WTC11 (cell line): ENCODE measurements at regions not wholly inside any gene's neighbourhood (a gene's known extent, or its start where the extent isn't known, plus 50 kb on each side); places are given as distances from the start of the nearest gene placed in this dataset.
"Not testable (repeated sequence)": the region's sequence is repeated elsewhere in the genome, so short reads cannot be mapped to it uniquely, and the experiment has no call there.

Experiments
- ATAC-seq: fragments of 200-7000 bp; cut with Tn5 transposase; 2 replicates; pipeline ENCODE4 v1.10.0; 2021; ENCODE audit warnings: mild to moderate bottlenecking, moderate library complexity
- CTCF ChIA-PET: fragments of 300-600 bp; sonication (Branson Sonifier 250); formaldehyde crosslinking; loops from one replicate; lab custom pipeline; 2021; ENCODE audit warnings: antibody characterized with exemption; lab: Charles Lee
- POLR2A ChIA-PET: fragments of 350-600 bp; sonication (Branson Sonifier 250); formaldehyde crosslinking; loops from one replicate; lab custom pipeline; 2021; ENCODE audit warnings: antibody characterized with exemption; lab: Charles Lee
- DNase-seq: peaks from one replicate; pipeline ENCODE4 v3.0.0; 2021; ENCODE audit warnings: low spot score
- H3K27ac Mint-ChIP-seq: 2 replicates; pipeline ENCODE4 v1.8.0; 2021; ENCODE audit warnings: mixed read lengths
- H3K27me3 Mint-ChIP-seq: 2 replicates; pipeline ENCODE4 v1.8.0; 2021; ENCODE audit warnings: low read depth, mild to moderate bottlenecking, moderate library complexity, mixed read lengths
- H3K36me3 Mint-ChIP-seq: 2 replicates; pipeline ENCODE4 v1.8.0; 2021; ENCODE audit warnings: mixed read lengths
- H3K4me1 Mint-ChIP-seq: 2 replicates; pipeline ENCODE4 v1.8.0; 2022; ENCODE audit warnings: mixed read lengths
- H3K4me3 Mint-ChIP-seq: 2 replicates; pipeline ENCODE4 v1.8.0; 2021; ENCODE audit warnings: mild to moderate bottlenecking, moderate library complexity, mixed read lengths
- H3K9me3 Mint-ChIP-seq: 2 replicates; pipeline ENCODE4 v1.8.0; 2021; ENCODE audit warnings: mixed read lengths
- AR ChIP-seq: fragments of 250-450 bp; sonication (Bioruptor Pico); IDR thresholded peaks from 2 replicates; pipeline ENCODE4 v1.9.0; 2021; ENCODE audit warnings: mild to moderate bottlenecking
- NFATC4 ChIP-seq: fragments of 250-450 bp; sonication (Bioruptor Pico); IDR thresholded peaks from 2 replicates; pipeline ENCODE4 v1.9.0; 2021; ENCODE audit warnings: mild to moderate bottlenecking
- PRRX2 ChIP-seq: fragments of 250-450 bp; sonication (Bioruptor Pico); IDR thresholded peaks from 2 replicates; pipeline ENCODE4 v1.8.0; 2021; ENCODE audit warnings: mild to moderate bottlenecking
- ZNF425 ChIP-seq: fragments of 250-450 bp; sonication (Bioruptor Pico); conservative IDR thresholded peaks from 2 replicates; pipeline ENCODE4 v1.9.0; 2021; ENCODE audit warnings: mild to moderate bottlenecking
- ZNF532 ChIP-seq: fragments of 250-450 bp; sonication (Bioruptor Pico); IDR thresholded peaks from 2 replicates; pipeline ENCODE4 v1.9.0; 2021; ENCODE audit warnings: mild to moderate bottlenecking, borderline replicate concordance
- TF ChIP-seq, protein P1 (sequence below): fragments of 250-450 bp; sonication (Bioruptor Pico); IDR thresholded peaks from 2 replicates; pipeline ENCODE4 v1.8.0; 2021; ENCODE audit warnings: mild to moderate bottlenecking

DNA sequence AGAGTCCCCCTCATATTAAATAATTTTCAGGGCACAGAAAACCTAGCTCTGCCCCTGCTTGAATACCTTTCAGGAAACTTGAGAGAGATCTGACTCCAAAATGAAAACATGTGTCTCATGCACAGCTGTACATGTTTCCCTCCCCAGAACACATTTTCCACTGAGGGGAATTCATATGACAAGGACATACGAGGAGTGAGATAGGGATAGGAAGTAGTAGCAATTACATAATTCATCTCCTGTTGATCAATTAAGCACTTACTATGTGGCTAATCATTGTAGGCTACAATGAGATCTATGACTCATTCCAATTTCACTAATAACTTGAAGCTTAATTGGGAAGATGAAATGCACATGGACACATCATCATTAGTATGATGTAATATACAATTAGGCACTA, 302.1 kb downstream of the PCDH11X start:
- CTCF ChIA-PET, H3K9me3 Mint-ChIP-seq, H3K27me3 Mint-ChIP-seq, H3K4me3 Mint-ChIP-seq, H3K27ac Mint-ChIP-seq, H3K4me1 Mint-ChIP-seq, DNase-seq, POLR2A ChIA-PET, H3K36me3 Mint-ChIP-seq, ATAC-seq: not testable (repeated sequence)

DNA sequence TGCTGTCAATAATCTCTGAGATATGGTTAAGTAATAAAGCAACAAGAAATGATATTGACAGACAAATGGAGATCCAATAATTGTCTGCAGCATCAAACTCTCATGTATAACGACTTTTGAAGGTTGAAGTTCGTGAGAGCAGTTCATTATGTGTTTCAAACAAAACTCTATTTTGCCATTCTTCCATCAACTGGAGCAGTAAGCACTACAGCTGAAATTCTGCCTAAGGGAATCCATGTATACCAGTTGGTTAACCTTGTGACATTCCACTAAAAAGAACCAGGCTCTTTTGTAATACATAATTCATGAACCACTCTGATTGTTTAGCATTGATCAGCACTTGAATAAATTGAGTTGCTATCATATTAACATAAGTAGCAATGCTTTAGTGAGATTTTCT, 311.6 kb downstream of the PCDH11X start:
- H3K27me3 Mint-ChIP-seq, H3K4me3 Mint-ChIP-seq, CTCF ChIA-PET, H3K27ac Mint-ChIP-seq, DNase-seq, H3K36me3 Mint-ChIP-seq, ATAC-seq, POLR2A ChIA-PET, H3K9me3 Mint-ChIP-seq: not testable (repeated sequence)
- peaks cover 21% of the 10 kb centered on the region for H3K4me1 Mint-ChIP-seq

DNA sequence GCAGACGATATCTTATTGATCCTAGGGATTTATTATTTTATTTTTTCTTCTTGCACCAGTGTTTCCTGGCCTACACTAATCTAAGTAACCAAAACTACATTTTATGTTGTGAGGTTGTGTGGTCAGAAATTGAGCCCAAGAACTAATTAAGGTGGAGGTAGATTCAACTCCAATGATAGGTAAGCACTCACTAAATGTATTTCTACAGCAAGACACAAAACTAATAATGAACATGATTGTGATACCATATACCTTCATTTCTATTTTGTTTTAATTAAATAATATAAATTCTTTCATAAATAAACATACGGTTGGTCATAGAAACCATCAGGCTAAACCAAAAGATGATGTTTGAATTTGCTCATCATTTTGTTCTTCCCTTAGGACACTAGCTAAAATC, 319.0 kb downstream of the PCDH11X start:
- Mint-ChIP-seq H3K36me3 (peaks cover 30% of the 10 kb centered on the region), H3K4me1 (peaks cover 17% of the 10 kb centered on the region)
- peak; percentile 89 for TF ChIP-seq ZNF425 (CRISPR knock-in tag)
- TF ChIP-seq PRRX2 (CRISPR knock-in tag): 0 out of 2 replicates have a peak, but pooled peaks have one; percentile 80
- TF ChIP-seq AR (CRISPR knock-in tag): peak; percentile 60; the same call in 1 of the 2 replicates
- peak; percentile 49; the same call in 1 of the 2 replicates for TF ChIP-seq NFATC4
- TF ChIP-seq ZNF532 (CRISPR knock-in tag): peak; percentile 45; the same call in 1 of the 2 replicates
- TF ChIP-seq, protein P1, sequence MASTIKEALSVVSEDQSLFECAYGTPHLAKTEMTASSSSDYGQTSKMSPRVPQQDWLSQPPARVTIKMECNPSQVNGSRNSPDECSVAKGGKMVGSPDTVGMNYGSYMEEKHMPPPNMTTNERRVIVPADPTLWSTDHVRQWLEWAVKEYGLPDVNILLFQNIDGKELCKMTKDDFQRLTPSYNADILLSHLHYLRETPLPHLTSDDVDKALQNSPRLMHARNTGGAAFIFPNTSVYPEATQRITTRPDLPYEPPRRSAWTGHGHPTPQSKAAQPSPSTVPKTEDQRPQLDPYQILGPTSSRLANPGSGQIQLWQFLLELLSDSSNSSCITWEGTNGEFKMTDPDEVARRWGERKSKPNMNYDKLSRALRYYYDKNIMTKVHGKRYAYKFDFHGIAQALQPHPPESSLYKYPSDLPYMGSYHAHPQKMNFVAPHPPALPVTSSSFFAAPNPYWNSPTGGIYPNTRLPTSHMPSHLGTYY (CRISPR knock-in tag): peak; percentile 79; the same call in 1 of the 2 replicates
- DNase-seq, H3K9me3 Mint-ChIP-seq, H3K27ac Mint-ChIP-seq, H3K4me3 Mint-ChIP-seq, H3K27me3 Mint-ChIP-seq: not testable (repeated sequence)
- ChIA-PET CTCF (interaction anchor here (0.6 kb wide), 1 partner anchor 1006 kb away, joined by 4 read pairs; no protein-coding TSS in a partner anchor), POLR2A (interaction anchor here (0.9 kb wide), 1 partner anchor 12 kb away, joined by 3 read pairs; no protein-coding TSS in a partner anchor)
- ATAC-seq: 0 out of 2 replicates have a peak, but pooled peaks have one; percentile 6

DNA sequence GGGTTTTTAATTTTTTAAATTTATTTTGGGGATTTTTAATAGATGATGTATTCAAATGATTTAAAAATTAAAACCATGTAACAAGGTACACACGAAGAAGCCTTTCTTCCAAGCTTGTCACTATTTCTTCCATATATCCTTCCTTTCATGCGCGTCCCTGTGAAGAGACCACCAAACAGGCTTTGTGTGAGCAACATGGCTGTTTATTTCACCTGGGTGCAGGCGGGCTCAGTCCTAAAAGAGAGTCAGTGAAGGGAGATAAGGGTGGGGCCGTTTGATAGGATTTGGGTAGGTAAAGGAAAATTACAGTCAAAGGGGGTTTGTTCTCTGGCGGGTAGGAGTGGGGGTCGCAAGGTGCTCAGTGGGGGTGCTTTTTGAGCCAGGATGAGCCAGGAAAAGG, 320.9 kb downstream of the PCDH11X start:
- not testable (repeated sequence) for ATAC-seq
- 0 out of 2 replicates have a peak, but pooled peaks have one; percentile 42 for TF ChIP-seq ZNF425 (CRISPR knock-in tag)
- TF ChIP-seq, all 79 proteins: peak for 1; not testable (repeated sequence) for 78
- H3K9me3 Mint-ChIP-seq, CTCF ChIA-PET, H3K27me3 Mint-ChIP-seq, POLR2A ChIA-PET: not testable (repeated sequence)
- H3K36me3 Mint-ChIP-seq: peaks cover 50% of the 10 kb centered on the region
- DNase-seq: peak; percentile 16
- peaks cover 17% of the 10 kb centered on the region for H3K4me1 Mint-ChIP-seq
- H3K4me3 Mint-ChIP-seq: peak overlapping the region; percentile 97
- peak overlapping the region; percentile 99 for H3K27ac Mint-ChIP-seq

DNA sequence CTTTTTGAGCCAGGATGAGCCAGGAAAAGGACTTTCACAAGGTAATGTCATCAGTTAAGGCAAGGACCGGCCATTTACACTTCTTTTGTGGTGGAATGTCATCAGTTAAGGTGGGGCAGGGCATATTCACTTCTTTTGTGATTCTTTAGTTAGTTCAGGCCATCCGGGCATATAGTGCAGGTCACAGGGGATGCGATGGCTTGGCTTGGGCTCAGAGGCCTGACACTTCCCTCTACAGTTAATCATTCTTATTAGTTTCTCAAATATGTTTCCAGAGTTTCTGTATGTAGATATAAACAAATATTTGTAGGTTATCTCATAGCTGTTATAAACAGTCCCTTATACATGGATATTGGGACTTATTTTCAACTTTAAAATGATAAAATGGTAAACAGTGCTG, 326.5 kb downstream of the PCDH11X start:
- Mint-ChIP-seq H3K4me1 (peaks cover 36% of the 10 kb centered on the region), H3K4me3 (peak overlapping the region; percentile 97), H3K36me3 (peaks cover 46% of the 10 kb centered on the region)
- H3K9me3 Mint-ChIP-seq, CTCF ChIA-PET, ATAC-seq, POLR2A ChIA-PET, H3K27ac Mint-ChIP-seq, H3K27me3 Mint-ChIP-seq, DNase-seq: not testable (repeated sequence)

GRCh38 chrX:92106671-92107070, 327.5 kb downstream of the PCDH11X start:
- Mint-ChIP-seq H3K4me1 (peaks cover 34% of the 10 kb centered on the region), H3K27ac (peak overlapping the region; percentile 86), H3K36me3 (peaks cover 37% of the 10 kb centered on the region)
- H3K9me3 Mint-ChIP-seq, DNase-seq, POLR2A ChIA-PET, CTCF ChIA-PET, H3K27me3 Mint-ChIP-seq, H3K4me3 Mint-ChIP-seq: not testable (repeated sequence)
- ATAC-seq: peak; percentile 69
